ENCODE measurements at regions not wholly inside any gene's neighbourhood (a gene's known extent, or its start where the extent isn't known, plus 50 kb on each side); places are given as distances from the start of the nearest gene placed in this dataset.

- H3K4me3 ChIP-seq (ENCODE audit: insufficient read depth in 1 of 2, low read depth in 1 of 2, low read length in 2 of 2), result no peak overlapping the region
- H2BK120ac ChIP-seq (ENCODE audit: low read depth, low read length), result no peak overlapping the region
- no peak overlapping the region for H3K23ac ChIP-seq (ENCODE audit: low read length in 2 of 2)
- no peak overlapping the region for H2AFZ ChIP-seq (ENCODE audit: low read depth, low read length)
- no peak overlapping the region for H3K18ac ChIP-seq (ENCODE audit: low read depth in 1 of 2, low read length in 2 of 2)
- no peak overlapping the region for H4K8ac ChIP-seq (ENCODE audit: low read length)
- 56% methylated on average over 9 of the region's 10 CpGs for WGBS
- DNase-seq, result no peak
- H3K27ac ChIP-seq (ENCODE audit: low read length, poor library complexity, severe bottlenecking), result no peak overlapping the region
- H2BK15ac ChIP-seq (ENCODE audit: low read depth, poor library complexity, severe bottlenecking), result no peak overlapping the region
- no peak overlapping the region for H3K14ac ChIP-seq (ENCODE audit: low read length in 2 of 2)
- no peak overlapping the region for H2BK5ac ChIP-seq (ENCODE audit: low read depth, low read length, poor library complexity, severe bottlenecking)
- no peak overlapping the region for H2AK5ac ChIP-seq (ENCODE audit: low read length, severe bottlenecking)
- no peak overlapping the region for H3K9ac ChIP-seq (ENCODE audit: low read length)
- H3K27me3 ChIP-seq (ENCODE audit: control insufficient read depth in 1 of 2, insufficient read depth in 1 of 2, low read length in 2 of 2), result peaks cover 20 to 79% of the 10 kb centered on the region in 2 experiments
- H3K4me2 ChIP-seq (ENCODE audit: low read length, poor library complexity, severe bottlenecking), result no peak overlapping the region
- H3K4ac ChIP-seq (ENCODE audit: low read depth in 1 of 2, low read length in 2 of 2), result no peak overlapping the region
- no peaks in the 10 kb centered on the region for H3K36me3 ChIP-seq (ENCODE audit: control insufficient read depth in 1 of 2, insufficient read depth in 2 of 2, low read depth in 1 of 2, low read length in 2 of 2)
- H4K91ac ChIP-seq (ENCODE audit: low read length), result no peak overlapping the region
- H3K79me1 ChIP-seq (replicated peaks; ENCODE audit: low read length, poor library complexity, severe bottlenecking), result no peaks in the 10 kb centered on the region
- no peaks in the 10 kb centered on the region for H3K9me3 ChIP-seq (ENCODE audit: control insufficient read depth, low read length)
- H2BK12ac ChIP-seq (ENCODE audit: low read length in 2 of 2), result no peak overlapping the region
- no peaks in the 10 kb centered on the region for H3K4me1 ChIP-seq (ENCODE audit: control insufficient read depth, insufficient read depth, low read depth, low read length)
Observed at GRCh38 chr10:133035952-133036351, 51.8 kb upstream of the ADGRA1 start.

GRCh38 chr10:133034762-133035161, 53.0 kb upstream of the ADGRA1 start:
- H3K23ac ChIP-seq (ENCODE audit: low read length in 2 of 2), result no peak overlapping the region
- H3K9ac ChIP-seq (ENCODE audit: low read length), result no peak overlapping the region
- H3K9me3 ChIP-seq (ENCODE audit: control insufficient read depth, low read length), result no peaks in the 10 kb centered on the region
- H3K27ac ChIP-seq (ENCODE audit: low read length, poor library complexity, severe bottlenecking), result no peak overlapping the region
- H2BK120ac ChIP-seq (ENCODE audit: low read depth, low read length), result no peak overlapping the region
- H3K36me3 ChIP-seq (ENCODE audit: control insufficient read depth in 1 of 2, insufficient read depth in 2 of 2, low read depth in 1 of 2, low read length in 2 of 2), result no peaks in the 10 kb centered on the region
- no peak overlapping the region for H3K4me2 ChIP-seq (ENCODE audit: low read length, poor library complexity, severe bottlenecking)
- no peak overlapping the region for H3K18ac ChIP-seq (ENCODE audit: low read depth in 1 of 2, low read length in 2 of 2)
- H3K27me3 ChIP-seq (ENCODE audit: control insufficient read depth in 1 of 2, insufficient read depth in 1 of 2, low read length in 2 of 2), result peaks cover 20 to 81% of the 10 kb centered on the region in 2 experiments
- no peak overlapping the region for H3K4ac ChIP-seq (ENCODE audit: low read depth in 1 of 2, low read length in 2 of 2)
- H3K14ac ChIP-seq (ENCODE audit: low read length in 2 of 2), result no peak overlapping the region
- H4K91ac ChIP-seq (ENCODE audit: low read length), result no peak overlapping the region
- H3K79me1 ChIP-seq (replicated peaks; ENCODE audit: low read length, poor library complexity, severe bottlenecking), result no peaks in the 10 kb centered on the region
- H3K4me1 ChIP-seq (ENCODE audit: control insufficient read depth, insufficient read depth, low read depth, low read length), result no peaks in the 10 kb centered on the region
- no peak overlapping the region for H2AK5ac ChIP-seq (ENCODE audit: low read length, severe bottlenecking)
- no peak overlapping the region for H4K8ac ChIP-seq (ENCODE audit: low read length)
- H2AFZ ChIP-seq (ENCODE audit: low read depth, low read length), result no peak overlapping the region
- no peak overlapping the region for H3K4me3 ChIP-seq (ENCODE audit: insufficient read depth in 1 of 2, low read depth in 1 of 2, low read length in 2 of 2)
- H2BK15ac ChIP-seq (ENCODE audit: low read depth, poor library complexity, severe bottlenecking), result no peak overlapping the region
- H2BK12ac ChIP-seq (ENCODE audit: low read length in 2 of 2), result no peak overlapping the region
- H2BK5ac ChIP-seq (ENCODE audit: low read depth, low read length, poor library complexity, severe bottlenecking), result no peak overlapping the region
- DNase-seq, result no peak
- 73% methylated on average over 7 of the region's 10 CpGs for WGBS

- 89% methylated on average over 10 of the region's 10 CpGs for WGBS
- Histone ChIP-seq H3K4me3 (ENCODE audit: insufficient read depth in 1 of 2, low read depth in 1 of 2, low read length in 2 of 2) (no peak overlapping the region), H3K4ac (ENCODE audit: low read depth in 1 of 2, low read length in 2 of 2) (no peak overlapping the region), H3K18ac (ENCODE audit: low read depth in 1 of 2, low read length in 2 of 2) (no peak overlapping the region), H4K91ac (ENCODE audit: low read length) (no peak overlapping the region), H2AK5ac (ENCODE audit: low read length, severe bottlenecking) (no peak overlapping the region), H3K4me2 (ENCODE audit: low read length, poor library complexity, severe bottlenecking) (no peak overlapping the region), H2BK15ac (ENCODE audit: low read depth, poor library complexity, severe bottlenecking) (no peak overlapping the region), H3K4me1 (ENCODE audit: control insufficient read depth, insufficient read depth, low read depth, low read length) (no peaks in the 10 kb centered on the region), H3K27ac (ENCODE audit: low read length, poor library complexity, severe bottlenecking) (no peak overlapping the region), H2BK5ac (ENCODE audit: low read depth, low read length, poor library complexity, severe bottlenecking) (no peak overlapping the region), H4K8ac (ENCODE audit: low read length) (no peak overlapping the region), H2BK120ac (ENCODE audit: low read depth, low read length) (no peak overlapping the region), H3K36me3 (ENCODE audit: control insufficient read depth in 1 of 2, insufficient read depth in 2 of 2, low read depth in 1 of 2, low read length in 2 of 2) (no peaks in the 10 kb centered on the region), H3K23ac (ENCODE audit: low read length in 2 of 2) (no peak overlapping the region), H3K9ac (ENCODE audit: low read length) (no peak overlapping the region), H2BK12ac (ENCODE audit: low read length in 2 of 2) (no peak overlapping the region), H3K79me1 (replicated peaks; ENCODE audit: low read length, poor library complexity, severe bottlenecking) (no peaks in the 10 kb centered on the region), H3K27me3 (ENCODE audit: control insufficient read depth in 1 of 2, insufficient read depth in 1 of 2, low read length in 2 of 2) (peaks cover 18 to 80% of the 10 kb centered on the region in 2 experiments), H3K9me3 (ENCODE audit: control insufficient read depth, low read length) (no peaks in the 10 kb centered on the region), H3K14ac (ENCODE audit: low read length in 2 of 2) (no peak overlapping the region), H2AFZ (ENCODE audit: low read depth, low read length) (no peak overlapping the region)
- no peak for DNase-seq
Observed at GRCh38 chr10:133034092-133034491, 53.6 kb upstream of the ADGRA1 start.

- no peak overlapping the region for H3K27ac ChIP-seq (ENCODE audit: low read length, poor library complexity, severe bottlenecking)
- H4K8ac ChIP-seq (ENCODE audit: low read length), result no peak overlapping the region
- H2AK5ac ChIP-seq (ENCODE audit: low read length, severe bottlenecking), result no peak overlapping the region
- H2BK12ac ChIP-seq (ENCODE audit: low read length in 2 of 2), result no peak overlapping the region
- no peak overlapping the region for H2BK120ac ChIP-seq (ENCODE audit: low read depth, low read length)
- H4K91ac ChIP-seq (ENCODE audit: low read length), result no peak overlapping the region
- no peaks in the 10 kb centered on the region for H3K9me3 ChIP-seq (ENCODE audit: control insufficient read depth, low read length)
- no peaks in the 10 kb centered on the region for H3K79me1 ChIP-seq (replicated peaks; ENCODE audit: low read length, poor library complexity, severe bottlenecking)
- H2AFZ ChIP-seq (ENCODE audit: low read depth, low read length), result no peak overlapping the region
- H3K4me3 ChIP-seq (ENCODE audit: insufficient read depth in 1 of 2, low read depth in 1 of 2, low read length in 2 of 2), result no peak overlapping the region
- H2BK15ac ChIP-seq (ENCODE audit: low read depth, poor library complexity, severe bottlenecking), result no peak overlapping the region
- peaks cover 18 to 80% of the 10 kb centered on the region in 2 experiments for H3K27me3 ChIP-seq (ENCODE audit: control insufficient read depth in 1 of 2, insufficient read depth in 1 of 2, low read length in 2 of 2)
- no peak overlapping the region for H3K4ac ChIP-seq (ENCODE audit: low read depth in 1 of 2, low read length in 2 of 2)
- no peaks in the 10 kb centered on the region for H3K36me3 ChIP-seq (ENCODE audit: control insufficient read depth in 1 of 2, insufficient read depth in 2 of 2, low read depth in 1 of 2, low read length in 2 of 2)
- H2BK5ac ChIP-seq (ENCODE audit: low read depth, low read length, poor library complexity, severe bottlenecking), result no peak overlapping the region
- H3K14ac ChIP-seq (ENCODE audit: low read length in 2 of 2), result no peak overlapping the region
- no peak overlapping the region for H3K9ac ChIP-seq (ENCODE audit: low read length)
- 89% methylated on average over 11 of the region's 11 CpGs for WGBS
- no peak overlapping the region for H3K18ac ChIP-seq (ENCODE audit: low read depth in 1 of 2, low read length in 2 of 2)
- no peak for DNase-seq
- no peak overlapping the region for H3K23ac ChIP-seq (ENCODE audit: low read length in 2 of 2)
- no peak overlapping the region for H3K4me2 ChIP-seq (ENCODE audit: low read length, poor library complexity, severe bottlenecking)
- no peaks in the 10 kb centered on the region for H3K4me1 ChIP-seq (ENCODE audit: control insufficient read depth, insufficient read depth, low read depth, low read length)
Observed at GRCh38 chr10:133033742-133034048, 54.0 kb upstream of the ADGRA1 start.

Data from mesenchymal stem cell (in vitro differentiated cells and primary cell).